Adrenal gland (tissue), 9 donors: ENCODE measurements at regions not wholly inside any gene's neighbourhood (a gene's known extent, or its start where the extent isn't known, plus 50 kb on each side); places are given as distances from the start of the nearest gene placed in this dataset.

ENCODE experiments used
- DNase-seq, 7 donors: peaks; one replicate each; pipeline ENCODE4 v3.0.0-alpha.2; 2019 to 2020
- H3K27ac ChIP-seq, 5 donors: fragments of 200-600 bp; sonication (generic) in 4 of 5; 1 replicate in 3 of 5; 2 replicates in 2 of 5; pipeline versions ENCODE4 v1.5.1 to v1.8.0; 2016 to 2020; ENCODE audit warnings: mild to moderate bottlenecking in 1 of 5
- H3K27me3 ChIP-seq: fragments of 200-600 bp; 2 replicates; pipeline ENCODE4 v1.8.0; 2021
- H3K36me3 ChIP-seq, 2 donors: fragments of 200-600 bp; replicated peaks in 1 of 2; 1 replicate in 1 of 2; 2 replicates in 1 of 2; pipeline versions ENCODE4 v1.5.1 to v1.8.0; 2018 to 2022
- H3K4me1 ChIP-seq, 2 donors: fragments of 200-600 bp; replicated peaks in 1 of 2; 1 replicate in 1 of 2; 2 replicates in 1 of 2; pipeline versions ENCODE4 v1.5.1 to v1.8.0; 2018 to 2021
- H3K4me3 ChIP-seq, 4 donors: fragments of 200-600 bp; sonication (generic) in 3 of 4; one replicate each; pipeline ENCODE4 v1.5.1; 2016 to 2018
- H3K9me3 ChIP-seq, 3 donors: fragments of 200-600 bp; sonication (generic) in 1 of 3; replicated peaks in 1 of 3; 1 replicate in 2 of 3; 2 replicates in 1 of 3; pipeline versions ENCODE4 v1.5.1 to v1.8.0; 2016 to 2021
- POLR2A ChIP-seq, 2 donors: fragments of 450-650 bp; IDR thresholded peaks; one replicate each; pipeline ENCODE4 v1.6.1; 2017; ENCODE audit warnings: antibody characterized with exemption in 2 of 2, mild to moderate bottlenecking in 2 of 2, moderate library complexity in 1 of 2
- WGBS, 4 donors: extraction: QIAGEN DNeasy Blood & Tissue Kit in 2 of 4; methylation state at CpG; one replicate each; pipeline versions ENCODE4 v1.1.5 to v1.1.7; 2013 to 2017; 5-methylcytosine and 5-hydroxymethylcytosine counted together
- intact Hi-C, 2 donors: fragments of 100-400 bp; cut with DNase I; formaldehyde crosslinking; loops; one replicate each; pipeline versions ENCODE4 v1.14.1 to v1.15.0; 2022 to 2023
- TF ChIP-seq, protein P1 (sequence below), 6 experiments: fragments of 450-650 bp in 4 of 6; fragments of 200-600 bp in 2 of 6; sonication (generic) in 1 of 6; IDR thresholded peaks; 1 replicate in 5 of 6; 2 replicates in 1 of 6; pipeline versions ENCODE4 v1.5.1 to v1.8.0; 2016 to 2021; ENCODE audit warnings: antibody characterized with exemption in 6 of 6, mild to moderate bottlenecking in 2 of 6, moderate library complexity in 1 of 6
- donor health status: healthy with polysubstance abuse.
- donor health status: Bipolar disorder and iron deficiency.
- donor health status: DM: yes; HTN: yes; CAD: no.
- donor health status: DM: no; HTN: no; CAD: no.
- donor health status: DM: no; HTN: no; CAD: no.

DNA sequence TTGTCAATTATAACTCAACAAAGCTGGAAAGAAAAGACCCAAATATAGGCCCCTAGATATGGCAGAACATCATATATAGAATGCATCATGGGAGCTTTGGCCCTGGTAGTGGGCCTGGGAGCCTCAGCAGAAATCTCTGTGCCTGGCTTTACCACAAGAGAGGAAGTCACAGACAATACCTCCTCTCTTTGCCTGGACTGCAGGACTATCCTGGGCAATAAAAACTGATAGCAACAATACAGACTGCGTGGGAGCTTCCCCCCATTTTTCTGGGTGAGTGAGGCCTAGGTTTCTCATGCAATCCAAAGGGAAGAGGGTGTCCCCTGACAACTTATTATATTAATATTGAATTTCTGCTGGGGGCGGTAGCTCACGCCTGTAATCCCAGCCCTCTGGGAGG is 64.0 kb upstream of the NFKB1 start:
- Histone ChIP-seq H3K36me3 (no peaks in the 10 kb centered on the region), H3K27me3 (no peaks in the 10 kb centered on the region), H3K9me3 (no peaks in the 10 kb centered on the region), H3K4me3 (no peak overlapping the region), H3K27ac (no peak overlapping the region), H3K4me1 (peaks cover 0 to 18% of the 10 kb centered on the region in 2 donors)
- TF ChIP-seq, protein P1, sequence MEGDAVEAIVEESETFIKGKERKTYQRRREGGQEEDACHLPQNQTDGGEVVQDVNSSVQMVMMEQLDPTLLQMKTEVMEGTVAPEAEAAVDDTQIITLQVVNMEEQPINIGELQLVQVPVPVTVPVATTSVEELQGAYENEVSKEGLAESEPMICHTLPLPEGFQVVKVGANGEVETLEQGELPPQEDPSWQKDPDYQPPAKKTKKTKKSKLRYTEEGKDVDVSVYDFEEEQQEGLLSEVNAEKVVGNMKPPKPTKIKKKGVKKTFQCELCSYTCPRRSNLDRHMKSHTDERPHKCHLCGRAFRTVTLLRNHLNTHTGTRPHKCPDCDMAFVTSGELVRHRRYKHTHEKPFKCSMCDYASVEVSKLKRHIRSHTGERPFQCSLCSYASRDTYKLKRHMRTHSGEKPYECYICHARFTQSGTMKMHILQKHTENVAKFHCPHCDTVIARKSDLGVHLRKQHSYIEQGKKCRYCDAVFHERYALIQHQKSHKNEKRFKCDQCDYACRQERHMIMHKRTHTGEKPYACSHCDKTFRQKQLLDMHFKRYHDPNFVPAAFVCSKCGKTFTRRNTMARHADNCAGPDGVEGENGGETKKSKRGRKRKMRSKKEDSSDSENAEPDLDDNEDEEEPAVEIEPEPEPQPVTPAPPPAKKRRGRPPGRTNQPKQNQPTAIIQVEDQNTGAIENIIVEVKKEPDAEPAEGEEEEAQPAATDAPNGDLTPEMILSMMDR (IDR thresholded peaks at IDR 0.05), result no peak
- no peak for TF ChIP-seq POLR2A (IDR thresholded peaks at IDR 0.05)
- intact Hi-C loops, result no loop called here
- WGBS, 4 donors, result 67 to 97% (median 78%) methylated on average over 3 of the region's 3 CpGs
- no peak for DNase-seq

DNA sequence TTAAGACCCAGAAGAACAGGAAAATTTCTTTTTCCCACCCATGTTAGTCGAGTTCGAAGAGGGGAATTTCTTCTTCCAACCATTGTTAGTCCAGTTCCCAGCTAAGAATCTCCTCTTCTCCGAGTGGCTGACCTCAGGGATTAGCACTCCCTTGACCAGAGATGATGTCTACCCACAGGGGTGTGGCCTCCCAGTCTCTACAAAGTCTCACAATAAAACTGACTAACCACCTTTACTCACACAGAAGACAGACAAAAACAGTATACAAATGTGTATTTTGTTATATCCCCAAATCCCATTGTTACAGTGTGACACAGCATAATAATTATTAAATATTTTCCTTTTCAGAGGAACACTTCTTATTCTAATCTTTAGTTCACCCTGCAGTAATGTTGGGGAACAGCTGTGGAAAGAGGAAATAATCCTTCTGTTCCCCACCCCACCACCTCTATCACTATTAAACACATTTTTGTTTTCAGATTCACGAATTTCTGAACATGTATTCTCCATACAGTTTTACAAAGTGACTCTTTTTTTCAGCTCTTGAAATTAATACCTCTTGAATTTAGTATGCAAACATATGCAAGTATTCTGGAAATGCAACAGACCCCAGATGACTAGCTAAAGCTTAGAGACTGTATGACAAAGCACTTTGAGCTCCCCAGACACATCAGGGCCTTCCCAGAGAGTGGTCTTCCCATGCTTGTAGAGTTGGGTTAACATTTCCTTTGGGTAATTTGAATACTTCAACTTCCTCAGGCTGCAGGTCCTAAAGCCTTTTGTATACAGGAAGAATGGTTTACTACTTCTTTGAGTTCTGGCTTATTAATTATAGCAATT is 62.5 kb upstream of the NFKB1 start:
- peak overlapping the region in 3 of 5 donors; percentile 33 to 41 (median 37) for H3K27ac ChIP-seq
- intact Hi-C loops, result no loop called here
- 80 to 91% (median 85%) methylated on average over 4 of the region's 4 CpGs for WGBS, 4 donors

DNA sequence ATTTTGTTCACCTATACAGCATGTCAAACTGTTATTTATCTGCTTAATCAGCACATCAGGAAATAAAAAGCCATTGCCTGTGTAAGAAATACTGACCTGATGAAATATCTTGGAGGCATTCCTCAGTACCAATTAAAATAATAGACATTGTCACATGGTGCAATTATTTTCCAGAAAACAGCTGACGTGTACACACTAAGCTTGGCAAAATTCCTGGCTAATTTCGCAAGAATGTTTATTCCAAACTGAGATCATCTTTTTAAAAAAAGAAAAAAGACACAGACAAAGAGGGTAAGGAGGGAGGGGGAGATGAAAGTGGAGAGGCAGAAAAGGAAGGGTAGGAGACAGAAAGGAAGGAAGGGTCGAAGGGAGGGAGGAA is 61.9 kb upstream of the NFKB1 start:
- intact Hi-C loops, result no loop called here
- H3K4me3 ChIP-seq, result peak overlapping the region in 1 of 4 donors; percentile 25
- H3K36me3 ChIP-seq, result no peaks in the 10 kb centered on the region
- H3K4me1 ChIP-seq, result peaks cover 0 to 18% of the 10 kb centered on the region in 2 donors
- no peaks in the 10 kb centered on the region for H3K9me3 ChIP-seq
- peak in 6 of 7 donors; percentile 56 to 65 (median 58) for DNase-seq
- H3K27me3 ChIP-seq, result no peaks in the 10 kb centered on the region
- peak overlapping the region in 3 of 5 donors; percentile 27 to 69 (median 41) for H3K27ac ChIP-seq
- TF ChIP-seq, protein P1 (IDR thresholded peaks at IDR 0.05), result no peak
- TF ChIP-seq POLR2A (IDR thresholded peaks at IDR 0.05), result no peak
- WGBS, 4 donors, result 6 to 11% (median 8%) methylated on average over 3 of the region's 3 CpGs

More for the DNA sequence above, 62.5 kb upstream of the NFKB1 start:
- H3K4me1 ChIP-seq, result peaks cover 0 to 18% of the 10 kb centered on the region in 2 donors
- H3K36me3 ChIP-seq, result no peaks in the 10 kb centered on the region
- no peak for TF ChIP-seq POLR2A (IDR thresholded peaks at IDR 0.05)
- TF ChIP-seq, protein P1 (IDR thresholded peaks at IDR 0.05), result no peak
- no peaks in the 10 kb centered on the region for H3K27me3 ChIP-seq
- H3K4me3 ChIP-seq, result no peak overlapping the region
- no peak for DNase-seq
- H3K9me3 ChIP-seq, result no peaks in the 10 kb centered on the region

DNA sequence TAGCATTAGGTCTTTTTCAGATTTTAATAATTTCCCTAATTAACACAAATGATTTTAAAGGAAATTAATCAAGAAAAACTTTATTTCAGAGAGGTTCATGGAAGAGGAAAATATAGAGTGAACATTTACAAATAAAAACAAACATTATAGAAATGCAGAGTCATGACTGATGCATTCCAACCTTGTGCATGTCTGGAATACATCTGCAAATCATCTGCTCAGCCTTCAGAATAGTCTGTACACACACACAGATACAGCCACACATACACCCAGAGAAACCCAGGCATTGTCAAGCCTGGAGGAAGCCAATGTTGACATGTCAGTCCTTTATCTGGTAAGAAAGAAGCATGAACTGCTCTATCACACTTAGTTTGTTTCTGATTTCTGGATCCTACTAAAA is 61.3 kb upstream of the NFKB1 start:
- DNase-seq, result peak in 1 of 7 donors; percentile 45
- Histone ChIP-seq H3K9me3 (no peaks in the 10 kb centered on the region), H3K27me3 (no peaks in the 10 kb centered on the region), H3K4me1 (peaks cover 0 to 18% of the 10 kb centered on the region in 2 donors), H3K27ac (peak overlapping the region in 1 of 5 donors; percentile 69), H3K4me3 (peak overlapping the region in 1 of 4 donors; percentile 25), H3K36me3 (no peaks in the 10 kb centered on the region)
- TF ChIP-seq POLR2A (IDR thresholded peaks at IDR 0.05), result no peak
- TF ChIP-seq, protein P1 (IDR thresholded peaks at IDR 0.05), result no peak
- intact Hi-C loops, result loop anchor here in 1 of 2 donors (10.0 kb wide), 2 partner anchors 165 to 665 kb away; no protein-coding TSS in a partner anchor
